COLO829 (cell line): ENCODE measurements at regions not wholly inside any gene's neighbourhood (a gene's known extent, or its start where the extent isn't known, plus 50 kb on each side); places are given as distances from the start of the nearest gene placed in this dataset.
A peak's percentile ranks its signal among the peaks of the same experiment; 100 is the strongest.

ENCODE experiments used
- DNase-seq: peaks from one replicate; pipeline ENCODE4 v3.0.0; 2012; ENCODE audit warnings: low spot score

DNA sequence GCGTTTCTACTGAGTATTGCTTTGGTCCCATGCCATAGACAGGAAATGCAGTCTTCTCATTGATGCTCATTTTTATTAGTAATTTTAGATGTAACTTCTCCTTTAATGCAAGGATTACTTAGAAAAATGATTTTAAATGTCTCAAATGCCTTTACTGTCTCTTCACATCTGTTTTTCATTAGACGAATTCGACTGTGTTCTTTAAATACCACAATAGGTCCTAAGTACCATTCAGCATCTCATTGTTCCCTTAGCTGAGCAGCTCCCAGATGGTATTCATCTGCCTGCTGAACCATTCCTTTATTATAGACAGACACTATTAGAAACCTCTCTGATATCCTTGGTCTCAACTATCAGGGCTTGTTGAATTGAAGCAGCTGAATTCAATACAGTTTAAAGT is 113.6 kb downstream of the LSMEM1 start:
- DNase-seq = no peak

DNA sequence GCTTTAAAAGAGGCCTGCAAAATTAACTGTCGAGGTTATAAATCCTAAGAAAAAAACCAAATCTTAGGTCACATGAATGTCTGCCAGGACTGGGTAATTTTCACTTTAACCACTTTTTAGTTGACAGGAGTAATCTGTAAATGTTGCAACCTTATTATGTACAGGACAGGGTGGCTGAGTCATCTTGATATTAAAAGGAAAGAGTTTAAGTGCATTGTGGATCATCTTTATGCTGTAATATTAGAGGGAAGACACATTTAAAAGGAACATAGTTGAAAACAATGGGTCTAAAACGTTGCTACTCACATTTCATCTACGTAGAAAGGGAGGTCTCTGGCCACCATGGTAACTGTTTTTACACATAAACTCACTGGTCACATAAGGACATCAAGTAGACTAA is 115.5 kb downstream of the LSMEM1 start:
- DNase-seq = no peak

DNA sequence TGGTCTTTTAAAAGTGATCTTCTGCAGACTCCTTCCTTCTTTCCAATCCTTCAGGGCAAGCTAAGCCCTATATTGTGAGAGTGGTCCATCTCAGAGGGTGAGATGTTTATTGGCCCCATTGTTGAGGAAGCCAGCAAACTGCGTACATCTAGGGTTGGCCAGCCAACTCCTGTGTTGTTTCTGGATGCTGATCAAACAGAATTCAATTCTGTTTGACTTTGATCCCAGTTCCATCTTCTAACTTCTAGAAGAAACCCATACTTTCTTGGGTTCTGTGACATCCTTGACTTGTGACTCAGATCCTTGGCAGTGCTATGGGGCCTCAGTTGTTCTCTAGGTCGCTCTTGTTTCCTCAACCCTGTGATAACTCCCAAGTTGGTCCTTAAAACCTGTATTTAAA is 116.2 kb downstream of the LSMEM1 start:
- no peak for DNase-seq

DNA sequence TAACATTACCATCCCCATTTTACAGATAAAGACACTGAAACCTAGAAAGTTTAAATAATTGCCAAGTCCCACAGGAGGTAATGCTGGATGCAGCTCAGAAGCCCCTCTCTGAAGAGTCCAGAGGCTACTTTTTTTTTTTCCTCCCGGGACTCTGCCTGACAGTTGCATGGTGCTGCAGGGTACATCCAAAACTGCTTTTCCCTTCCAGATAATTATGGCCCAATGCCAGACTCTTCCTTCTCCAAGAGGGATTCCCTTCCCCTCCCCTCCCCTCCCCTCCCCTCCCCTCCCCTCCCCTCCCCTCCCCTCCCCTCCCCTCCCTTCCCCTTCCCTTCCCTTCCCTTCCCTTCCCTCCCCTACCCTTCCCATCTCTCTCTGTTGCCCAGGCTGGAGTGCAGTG is 122.9 kb downstream of the LSMEM1 start:
- DNase-seq = no peak

DNA sequence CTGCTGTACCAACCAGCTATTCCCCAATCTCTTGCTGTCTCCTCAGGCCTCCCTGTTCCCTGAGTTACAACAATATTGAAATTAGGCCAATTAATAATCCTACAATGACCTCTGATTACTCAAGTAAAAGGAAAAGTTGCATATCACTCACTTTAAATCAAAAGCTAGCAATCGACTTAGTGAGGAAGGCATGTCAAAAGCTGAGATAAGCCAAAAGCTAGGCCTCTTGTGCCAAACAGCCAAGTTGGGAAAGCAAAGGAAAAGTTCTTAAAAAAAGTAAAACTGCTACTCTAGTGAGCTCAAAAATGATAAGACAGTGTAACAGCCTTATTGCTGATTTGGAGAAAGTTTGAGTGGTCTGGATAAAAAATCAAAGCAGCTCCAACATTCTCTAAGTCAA is 129.8 kb downstream of the LSMEM1 start:
- no peak for DNase-seq

DNA sequence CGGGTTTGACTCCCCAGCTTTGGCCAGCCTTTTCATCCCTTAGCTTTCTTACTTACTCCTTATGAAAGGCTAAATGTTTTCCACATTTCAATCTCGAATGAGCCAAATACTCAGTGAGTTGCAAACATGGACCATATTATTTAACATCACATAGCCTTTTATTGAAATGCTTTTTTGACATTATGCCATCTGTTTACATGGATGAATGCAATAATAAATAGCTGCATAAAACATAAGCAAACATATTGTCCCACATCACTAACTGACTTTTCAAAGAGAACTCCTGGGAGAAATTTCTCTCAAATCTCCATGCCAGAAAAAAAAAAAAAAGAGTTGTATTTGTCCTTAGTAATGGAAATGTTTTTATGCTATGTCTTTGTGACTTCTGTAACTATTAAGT is 134.9 kb downstream of the LSMEM1 start:
- no peak for DNase-seq

DNA sequence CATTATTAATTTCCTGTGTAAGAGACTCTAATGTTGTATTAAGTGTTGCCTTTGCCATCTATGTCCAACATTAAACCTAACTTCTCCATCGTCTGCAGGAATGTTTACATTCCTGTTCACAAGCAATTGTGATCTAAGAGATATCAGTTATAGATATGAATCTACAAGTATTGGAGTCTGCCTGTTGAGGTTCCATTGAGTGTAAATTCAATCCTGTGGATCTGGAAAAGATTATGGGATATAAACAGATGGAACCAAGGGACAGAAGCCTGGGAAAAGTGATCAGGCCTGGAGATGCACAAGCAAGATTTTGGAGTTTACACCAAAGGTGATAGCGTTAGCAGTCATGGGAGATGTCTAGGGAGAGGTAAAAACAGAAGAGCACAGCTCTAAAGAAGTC is 135.5 kb downstream of the LSMEM1 start:
- no peak for DNase-seq

DNA sequence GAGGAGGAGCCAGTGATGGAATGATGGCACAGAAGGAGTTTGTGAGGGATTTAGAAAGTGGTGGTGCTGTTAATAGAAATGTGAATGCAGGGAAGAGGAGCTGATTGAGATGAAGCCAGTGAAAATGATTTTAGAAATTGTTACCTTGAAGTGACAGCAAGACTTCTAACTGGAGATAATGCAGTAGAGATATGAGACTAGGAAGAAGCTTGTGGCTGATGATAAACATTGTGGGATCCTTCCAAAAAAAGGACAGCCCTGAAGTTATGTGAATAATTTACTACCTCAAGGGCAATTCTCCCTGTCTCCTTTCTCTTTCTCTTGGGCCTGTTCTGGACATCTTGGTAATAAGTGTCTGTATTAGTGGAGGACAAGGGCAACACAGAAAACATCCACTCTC is 138.6 kb downstream of the LSMEM1 start:
- DNase-seq = no peak

DNA sequence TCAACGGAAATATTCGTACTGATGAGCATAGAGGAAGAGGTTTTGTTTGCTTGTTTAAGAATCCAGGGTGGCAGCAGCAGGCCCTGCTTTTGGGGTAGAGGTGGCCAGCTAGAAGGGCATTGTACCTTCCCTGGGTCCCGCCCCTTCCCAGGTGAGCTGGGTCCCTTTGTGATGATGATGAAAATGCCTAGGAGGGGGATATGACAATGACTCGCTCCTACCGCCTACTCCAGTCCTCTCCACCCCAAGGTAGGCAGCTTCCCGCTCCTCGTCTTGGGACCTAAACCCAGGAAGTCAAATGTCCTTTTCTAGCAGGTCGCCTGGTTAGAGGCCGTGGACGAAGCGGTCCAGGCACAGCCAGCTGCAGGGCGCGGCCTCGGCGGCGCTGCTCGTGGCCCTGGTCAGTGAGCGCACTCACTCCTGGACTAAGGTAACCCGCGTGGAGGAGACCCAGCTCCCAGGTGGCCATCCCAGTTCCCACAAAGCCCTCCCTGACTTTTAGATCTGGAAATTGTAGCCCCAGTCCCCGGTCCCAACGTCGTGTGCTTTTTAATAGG is 141.4 kb downstream of the LSMEM1 start:
- DNase-seq = no peak

DNA sequence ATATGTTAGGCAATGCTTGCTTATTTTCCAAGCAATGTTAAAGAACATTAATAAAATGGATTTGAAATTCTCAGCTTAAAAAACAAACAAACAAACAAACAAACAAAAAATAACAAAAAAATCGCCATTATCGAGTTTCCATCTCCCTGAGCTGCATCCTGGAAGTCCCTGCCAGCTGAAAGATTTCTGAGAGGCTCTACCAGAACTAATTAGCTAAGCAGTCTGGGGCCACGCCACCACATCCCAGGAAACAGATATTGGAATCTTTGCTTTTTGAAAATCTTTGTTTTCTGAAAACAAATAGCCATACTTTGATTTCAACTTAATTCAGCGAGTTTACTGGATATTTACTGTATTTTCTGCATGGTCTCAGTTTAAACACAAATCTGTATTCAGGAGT is 143.6 kb downstream of the LSMEM1 start:
- no peak for DNase-seq

DNA sequence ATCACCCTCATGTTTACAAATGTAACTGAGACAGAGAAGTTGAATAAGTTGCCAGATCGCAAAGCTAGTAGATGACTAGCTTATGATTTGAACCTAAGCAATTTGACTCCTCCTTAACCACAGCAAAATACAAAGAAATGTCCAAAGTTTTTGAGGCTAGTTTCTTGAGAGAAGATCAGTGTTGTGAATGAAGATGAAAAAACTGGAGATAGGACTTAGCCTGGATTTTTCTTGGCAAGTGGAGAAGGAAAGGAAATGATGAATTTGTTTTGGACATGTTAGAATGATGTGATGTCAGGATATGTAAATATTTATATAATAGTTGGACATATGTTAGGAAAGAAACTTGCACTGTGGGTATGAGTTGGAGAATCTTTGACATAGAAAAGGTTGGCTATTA is 149.8 kb downstream of the LSMEM1 start:
- no peak for DNase-seq

DNA sequence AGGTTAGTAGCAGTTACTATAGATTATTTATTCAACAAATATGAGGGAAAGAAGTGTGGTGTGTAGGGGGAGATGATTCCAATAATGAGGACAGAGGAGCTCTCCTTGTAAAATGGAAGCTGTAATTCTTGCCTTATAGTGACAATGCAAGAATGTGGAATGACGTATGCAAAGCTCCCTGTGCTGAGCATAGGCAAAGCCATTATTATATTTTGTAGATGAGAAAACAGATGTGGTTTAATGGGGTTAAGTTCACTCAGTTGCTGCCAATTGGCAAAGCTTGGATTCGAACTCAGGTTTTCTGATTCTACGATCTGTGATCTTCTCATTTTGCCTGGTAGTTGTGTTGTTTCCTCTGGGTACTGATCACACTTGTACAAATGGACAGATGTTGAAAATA is 153.3 kb downstream of the LSMEM1 start:
- DNase-seq = no peak

DNA sequence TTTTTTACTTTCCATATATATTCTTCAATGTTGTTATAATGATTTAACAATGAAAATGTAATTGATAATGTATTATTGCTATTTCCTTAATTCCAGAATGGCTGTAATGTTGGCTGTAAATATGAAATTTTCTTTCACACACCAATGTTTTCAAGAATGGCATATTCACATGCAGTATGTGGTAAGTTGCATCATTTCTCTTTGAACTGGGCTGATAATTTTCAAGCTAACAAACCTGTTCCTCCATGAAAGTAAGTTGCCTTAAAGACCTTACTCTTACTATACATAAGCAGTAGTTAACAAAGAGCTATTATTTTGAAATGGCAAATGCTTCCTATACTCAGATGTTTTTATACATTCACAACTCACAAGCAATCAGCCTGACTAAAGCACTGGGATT is 154.5 kb downstream of the TMEM168 start:
- DNase-seq = no peak

DNA sequence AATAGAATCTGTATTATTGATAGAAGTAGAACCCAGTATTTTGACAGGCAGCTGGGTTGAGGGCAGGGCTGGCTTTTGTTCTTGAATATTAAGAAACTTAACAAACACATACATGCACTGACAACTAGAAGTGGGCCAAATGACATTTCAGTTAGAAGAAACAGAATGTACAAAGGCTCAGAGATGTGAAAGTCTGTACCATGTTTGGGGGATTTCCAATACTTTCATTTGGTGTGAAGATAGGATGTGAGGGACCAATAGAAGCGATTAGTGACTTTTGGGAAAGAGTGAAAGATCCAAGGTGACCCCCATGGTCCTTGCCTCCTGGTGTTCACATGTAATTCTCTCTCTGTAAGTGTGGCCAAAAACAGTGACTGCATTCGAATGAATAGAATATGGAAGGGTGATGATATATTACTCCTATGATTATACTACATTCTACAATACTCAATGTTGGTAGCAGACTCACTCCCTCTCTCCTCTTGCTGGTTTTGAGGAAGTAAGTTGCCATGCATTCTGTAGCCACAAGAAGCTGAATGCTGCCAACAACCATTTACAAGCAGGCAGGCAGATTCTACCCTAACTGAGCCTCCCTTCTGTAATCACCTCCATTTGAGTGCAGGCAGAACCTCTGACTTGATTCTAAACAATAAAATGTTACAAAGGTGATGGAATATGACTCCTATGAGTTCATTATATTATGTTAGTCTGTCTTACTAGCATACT is 151.4 kb downstream of the TMEM168 start:
- no peak for DNase-seq

DNA sequence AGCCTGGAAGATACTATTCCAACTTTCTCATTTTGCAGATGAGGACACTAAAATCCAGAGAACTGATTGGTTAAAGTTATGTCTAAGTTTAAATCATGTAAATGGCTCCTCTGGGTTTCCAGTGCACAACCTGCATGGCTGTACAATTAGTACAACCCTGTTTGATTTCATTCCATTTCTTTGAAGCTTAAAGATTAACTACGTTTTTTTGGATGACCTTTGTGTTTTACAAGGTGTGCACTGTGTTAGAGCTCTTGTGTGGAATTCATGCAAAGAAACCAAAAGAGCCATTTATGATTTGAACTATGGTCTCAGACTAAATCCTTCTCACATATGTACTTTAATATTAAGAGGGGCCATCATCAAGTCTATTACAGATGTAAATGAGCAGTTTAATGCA is 149.5 kb downstream of the TMEM168 start:
- DNase-seq = no peak

DNA sequence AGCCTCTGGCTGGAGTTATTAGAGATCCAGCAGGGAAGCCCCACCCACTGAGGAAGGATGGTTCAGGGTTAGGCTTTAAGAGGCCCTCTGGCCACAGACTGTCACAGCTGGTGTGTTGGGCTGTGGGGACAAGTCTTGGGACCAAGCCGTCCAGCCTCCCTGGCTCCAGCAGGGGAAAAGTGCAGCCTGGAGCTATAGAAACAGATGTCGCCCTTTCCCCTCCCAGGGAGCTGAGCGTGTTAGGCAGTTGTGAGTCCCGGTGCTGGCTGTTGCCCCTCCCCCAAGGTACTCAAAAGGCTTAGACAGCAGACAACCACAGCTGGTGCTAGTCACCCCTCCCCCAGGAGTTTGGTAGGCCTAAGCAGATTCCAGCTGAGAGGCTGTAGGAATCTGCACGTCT is 143.4 kb downstream of the TMEM168 start:
- DNase-seq = no peak

DNA sequence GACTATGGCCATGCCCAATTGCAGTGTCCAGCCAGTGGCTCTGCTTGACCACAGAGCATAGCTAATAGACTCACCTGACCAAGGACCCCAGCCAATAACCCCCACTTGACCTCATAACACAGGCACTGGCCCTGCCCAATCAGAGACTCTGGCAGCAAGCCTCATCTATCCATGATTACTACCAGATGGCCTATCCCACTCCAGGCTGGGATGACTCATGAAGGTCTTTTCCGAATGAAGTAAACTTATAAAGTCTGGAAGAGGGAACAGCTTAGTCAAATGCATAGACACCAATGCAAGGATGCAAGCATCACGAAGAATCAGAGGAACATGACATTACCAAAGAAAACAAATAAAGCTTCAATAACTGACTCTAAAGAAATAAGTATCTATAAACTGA is 141.4 kb downstream of the TMEM168 start:
- DNase-seq = no peak

DNA sequence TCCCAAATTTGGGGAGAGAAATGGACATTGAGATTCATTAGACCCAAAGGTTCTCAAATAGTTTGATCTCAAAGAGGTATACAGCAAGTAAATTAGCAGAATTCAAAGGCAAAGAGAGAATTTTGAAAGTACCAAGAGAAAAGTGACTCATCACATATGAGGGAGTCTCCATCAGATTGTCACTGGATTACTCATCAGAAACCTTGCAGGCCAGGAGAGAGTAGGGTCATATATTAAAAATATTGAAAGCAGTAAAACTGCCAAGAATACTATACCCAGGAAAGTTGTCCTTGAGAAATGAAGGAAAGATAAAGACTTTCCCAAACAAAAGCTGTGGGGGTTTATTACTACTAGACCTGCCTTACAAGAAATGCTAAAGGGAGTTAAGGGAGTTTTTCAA is 140.6 kb downstream of the TMEM168 start:
- no peak for DNase-seq

DNA sequence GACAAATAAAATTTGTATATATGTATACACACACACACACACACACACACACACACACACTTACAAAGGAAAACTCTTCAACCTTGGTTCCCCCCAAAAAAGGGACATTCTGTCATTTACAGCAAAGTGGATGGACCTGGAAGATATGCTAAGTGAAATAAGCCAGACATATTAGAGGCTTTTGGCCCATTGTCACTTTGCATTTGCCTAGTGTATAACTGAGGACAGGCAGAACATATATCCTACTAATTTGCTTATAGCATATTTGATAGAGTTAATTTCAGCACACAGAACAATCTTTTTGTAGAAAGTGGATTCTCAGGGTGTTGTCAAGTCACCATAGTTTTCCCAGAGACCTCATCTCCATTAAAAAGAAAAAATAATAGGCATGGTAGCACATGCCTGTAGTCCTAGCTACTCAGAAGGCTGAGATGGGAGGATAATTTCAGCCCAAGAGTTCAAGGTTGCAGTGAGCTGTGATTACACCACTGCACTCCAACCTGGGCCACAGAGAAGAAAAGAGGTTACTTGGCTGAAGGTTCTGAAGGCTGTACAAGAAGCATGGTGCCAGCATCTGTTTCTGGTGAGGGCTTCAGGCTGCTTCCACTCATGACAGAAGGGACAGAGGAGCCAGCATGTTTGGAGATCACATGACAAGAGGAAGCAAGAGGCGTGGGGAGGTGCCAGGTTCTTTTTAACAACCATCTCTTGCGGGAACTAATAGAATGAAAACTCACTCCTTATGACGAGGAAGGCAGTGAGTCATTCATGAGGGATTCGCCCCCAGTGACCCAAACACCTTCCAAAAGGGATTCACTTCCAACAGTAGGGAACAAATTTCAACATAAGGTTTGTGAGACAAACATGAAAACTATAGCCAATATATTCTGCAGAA is 135.6 kb downstream of the TMEM168 start:
- no peak for DNase-seq

DNA sequence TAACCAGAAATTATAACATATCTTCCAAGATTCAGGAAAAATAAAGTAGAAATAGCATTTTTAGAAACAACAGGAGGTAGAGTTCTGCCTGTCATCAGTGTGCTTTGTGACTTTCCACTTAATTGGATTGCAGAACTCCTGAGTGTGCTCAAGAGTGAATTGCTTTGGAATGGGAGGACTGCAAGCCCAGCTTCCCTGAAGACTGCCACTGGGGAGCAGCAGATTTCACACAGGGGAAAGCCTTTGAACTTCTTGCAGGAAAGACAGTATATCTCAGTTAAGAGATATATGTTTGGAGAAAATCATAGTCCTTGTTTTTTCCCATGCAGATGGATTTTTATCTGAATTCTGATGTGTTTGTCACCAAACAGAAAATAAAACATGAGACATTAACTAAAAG is 124.5 kb downstream of the TMEM168 start:
- peak; percentile 34 for DNase-seq

DNA sequence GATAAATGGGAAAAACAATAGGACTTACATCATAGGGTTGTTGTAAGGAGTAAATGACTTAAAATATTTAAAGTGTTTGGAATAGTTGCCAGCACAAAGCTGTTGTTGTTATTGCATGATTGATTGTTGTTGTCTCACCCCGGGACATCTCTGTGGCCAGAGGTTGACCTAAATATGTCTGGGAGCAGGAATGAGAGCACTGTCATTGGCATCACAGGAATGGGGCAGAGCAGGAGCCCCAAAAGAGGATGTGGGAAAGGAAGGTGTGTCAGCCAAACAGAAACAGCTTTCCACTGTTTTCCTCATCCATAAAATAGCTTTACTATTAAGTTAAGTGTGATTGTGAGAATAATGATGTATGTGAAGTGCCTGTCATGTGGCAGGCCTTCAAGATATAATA is 121.6 kb downstream of the TMEM168 start:
- DNase-seq = no peak

DNA sequence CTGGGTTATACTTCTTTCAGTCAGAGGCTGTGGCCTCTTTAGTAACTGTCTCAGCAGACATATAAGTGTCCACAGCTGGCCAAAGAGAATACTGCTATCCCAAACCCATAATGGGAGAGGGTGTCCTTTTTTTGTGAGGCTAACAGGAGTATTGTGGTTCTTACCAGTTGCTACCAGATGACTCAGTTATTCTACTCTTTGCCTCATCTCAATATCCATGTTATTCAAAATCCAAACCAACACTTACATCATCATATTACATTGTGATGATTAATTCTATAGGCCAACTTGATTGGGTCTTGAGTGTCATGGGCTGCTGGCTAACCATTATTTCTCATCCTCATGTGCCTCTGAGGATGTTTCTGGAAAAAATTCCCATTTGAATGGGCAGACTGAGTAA is 120.9 kb downstream of the TMEM168 start:
- DNase-seq = no peak

DNA sequence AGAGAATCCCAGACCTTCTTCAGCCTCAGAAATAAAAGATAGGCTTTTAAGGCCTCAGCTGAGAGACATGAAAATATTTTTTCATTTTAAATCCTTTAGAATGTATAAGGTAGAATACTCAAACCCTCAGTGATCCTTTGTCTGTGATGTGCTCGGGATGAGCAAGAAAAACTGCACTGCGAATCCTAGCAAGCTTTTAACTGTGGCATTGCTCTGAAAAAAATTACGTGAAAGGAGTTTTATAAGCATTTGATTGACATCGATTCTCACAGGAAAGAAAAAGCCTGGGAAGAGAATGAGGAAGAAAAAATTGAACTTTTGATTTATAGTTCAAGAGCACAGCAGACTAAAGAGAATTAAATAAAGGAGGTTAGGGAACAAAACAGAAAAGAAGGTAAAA is 120.0 kb downstream of the TMEM168 start:
- no peak for DNase-seq
